SKM-1 treated with dmso at 0.1 percent for 144 hours (cell line): ENCODE measurements at regions not wholly inside any gene's neighbourhood (a gene's known extent, or its start where the extent isn't known, plus 50 kb on each side); places are given as distances from the start of the nearest gene placed in this dataset.
"Not testable (repeated sequence)": the region's sequence is repeated elsewhere in the genome, so short reads cannot be mapped to it uniquely, and the experiment has no call there.

Experiments
- DNase-seq: peaks from one replicate; lab custom pipeline; 2025; ENCODE audit not compliant: unreplicated experiment; lab: John Stamatoyannopoulos, UW

DNA sequence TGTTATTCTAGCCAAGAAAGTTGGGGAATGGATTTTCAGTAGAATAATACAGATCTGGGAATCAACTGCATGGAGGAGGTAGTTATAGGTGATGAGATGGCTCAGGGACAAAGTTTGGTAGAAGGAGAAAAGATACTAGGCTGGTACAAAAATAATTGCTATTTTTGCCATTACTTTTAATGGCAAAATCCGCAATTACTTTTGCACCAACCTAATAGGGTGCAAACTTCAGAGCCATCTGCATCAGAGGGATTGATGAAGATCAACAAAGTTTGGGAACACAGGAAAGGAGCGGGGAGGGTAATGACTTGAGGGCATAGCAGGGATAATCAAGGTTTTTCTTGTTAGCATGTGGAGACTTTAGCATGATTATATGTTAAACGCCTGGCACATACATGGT is 178.7 kb upstream of the ROPN1B start:
- DNase-seq = not testable (repeated sequence)

DNA sequence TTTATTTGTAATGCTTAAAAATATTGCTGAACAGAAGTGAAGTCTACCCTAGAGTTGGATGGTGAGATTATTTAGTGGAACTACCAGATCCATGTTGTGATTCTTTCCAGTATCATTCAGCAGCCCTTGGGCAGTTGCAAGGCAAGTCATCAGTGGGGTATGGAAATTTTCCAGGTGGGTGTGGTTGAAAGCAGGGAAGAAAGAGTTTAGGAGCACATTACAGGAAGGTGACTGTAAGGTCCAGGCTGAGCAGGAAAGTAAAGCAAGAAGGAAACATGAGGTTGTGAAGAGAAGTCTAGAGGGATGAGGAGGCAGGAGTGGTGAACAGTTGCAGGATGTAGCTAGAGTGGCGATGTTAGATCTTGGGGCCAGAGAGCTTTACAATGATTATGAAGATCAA is 178.0 kb upstream of the ROPN1B start:
- not testable (repeated sequence) for DNase-seq

DNA sequence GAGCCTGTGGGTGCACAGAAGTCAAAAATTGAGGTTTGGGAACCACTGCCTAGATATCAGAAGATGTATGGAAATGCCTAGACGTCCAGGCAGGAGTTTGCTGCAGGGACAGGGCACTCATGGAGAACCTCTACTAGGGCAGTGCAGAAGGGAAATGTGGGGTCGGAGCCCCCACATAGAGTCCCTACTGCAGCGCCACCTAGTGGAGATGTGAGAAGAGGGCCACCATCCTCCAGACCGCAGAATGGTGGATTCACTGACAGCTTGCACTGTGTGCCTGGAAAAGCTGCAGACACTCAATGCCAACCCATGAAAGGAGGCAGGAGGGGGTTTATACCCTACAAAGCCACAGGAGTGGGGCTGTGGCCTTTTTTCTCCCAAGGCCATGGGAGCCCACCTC is 159.0 kb upstream of the ROPN1B start:
- DNase-seq = not testable (repeated sequence)

DNA sequence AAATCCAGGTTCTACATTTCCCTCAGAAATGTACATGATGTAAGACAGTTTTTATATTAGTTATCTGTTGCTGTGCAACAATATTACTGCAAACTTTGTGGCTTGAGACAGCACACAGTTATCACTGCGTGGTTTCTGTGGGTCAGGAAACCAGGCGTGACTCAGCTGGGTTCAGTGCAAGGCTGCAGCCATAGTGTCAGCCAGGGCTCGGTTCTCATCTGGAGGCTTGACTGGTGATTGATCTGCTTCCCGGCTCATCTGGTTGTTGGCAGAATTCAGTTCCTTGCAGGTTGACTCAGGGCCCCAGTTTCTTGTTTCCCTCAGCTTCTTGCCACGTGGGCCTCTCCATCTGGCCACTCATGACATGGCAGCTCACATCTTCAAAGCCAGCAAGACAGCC is 146.8 kb upstream of the ROPN1B start:
- not testable (repeated sequence) for DNase-seq

DNA sequence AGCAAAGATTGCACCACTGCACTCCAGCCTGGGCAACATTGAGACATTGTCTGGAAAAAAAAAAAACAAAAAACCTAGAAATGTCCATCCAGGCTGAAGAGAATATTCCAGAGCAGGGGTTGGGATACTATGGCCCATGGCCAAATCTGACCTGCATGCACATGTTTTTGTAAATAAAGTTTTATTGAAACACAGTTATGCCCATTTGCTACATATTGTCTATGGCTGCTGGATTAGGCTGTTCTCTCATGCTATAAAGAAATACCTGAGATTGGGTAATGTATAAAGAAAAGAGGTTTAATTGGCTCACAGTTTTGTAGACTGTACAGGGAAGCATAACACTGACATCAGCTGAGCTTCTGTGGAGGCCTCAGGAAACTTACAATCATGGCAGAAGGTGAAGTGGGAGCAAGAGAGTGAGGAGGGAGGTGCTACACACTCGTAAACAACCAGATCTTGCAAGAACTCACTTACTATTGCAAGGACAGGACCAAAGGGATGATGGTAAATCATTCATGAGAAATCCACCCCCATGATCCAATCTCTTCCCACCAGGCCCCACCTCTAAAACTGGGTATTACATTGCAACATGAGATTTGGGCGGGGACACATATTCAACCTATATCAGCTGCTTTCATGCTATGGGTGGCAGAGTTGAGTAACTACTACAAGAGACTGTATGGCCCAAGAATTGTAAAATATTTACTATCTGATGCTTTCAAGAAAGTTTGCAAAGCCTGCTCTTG is 137.8 kb upstream of the ROPN1B start:
- not testable (repeated sequence) for DNase-seq

DNA sequence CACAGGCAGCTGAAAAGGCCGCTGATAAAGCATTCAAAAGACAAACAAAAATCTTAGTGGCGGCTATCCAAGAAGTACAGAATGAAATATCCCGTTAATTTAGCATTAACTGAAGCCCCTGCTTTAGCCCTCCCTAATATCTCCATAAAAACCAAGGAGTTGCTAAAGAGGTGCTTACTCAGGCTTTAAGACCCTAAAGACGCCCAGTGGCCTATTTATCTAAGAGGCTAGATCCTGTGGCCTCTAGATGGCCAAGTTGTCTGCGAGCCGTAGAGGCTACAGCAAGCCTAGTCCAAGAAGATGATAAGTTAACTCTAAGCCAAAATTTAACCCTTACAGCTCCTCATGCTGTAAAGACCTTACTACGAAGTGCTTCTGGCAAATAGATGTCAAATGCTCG is 133.4 kb upstream of the ROPN1B start:
- not testable (repeated sequence) for DNase-seq

DNA sequence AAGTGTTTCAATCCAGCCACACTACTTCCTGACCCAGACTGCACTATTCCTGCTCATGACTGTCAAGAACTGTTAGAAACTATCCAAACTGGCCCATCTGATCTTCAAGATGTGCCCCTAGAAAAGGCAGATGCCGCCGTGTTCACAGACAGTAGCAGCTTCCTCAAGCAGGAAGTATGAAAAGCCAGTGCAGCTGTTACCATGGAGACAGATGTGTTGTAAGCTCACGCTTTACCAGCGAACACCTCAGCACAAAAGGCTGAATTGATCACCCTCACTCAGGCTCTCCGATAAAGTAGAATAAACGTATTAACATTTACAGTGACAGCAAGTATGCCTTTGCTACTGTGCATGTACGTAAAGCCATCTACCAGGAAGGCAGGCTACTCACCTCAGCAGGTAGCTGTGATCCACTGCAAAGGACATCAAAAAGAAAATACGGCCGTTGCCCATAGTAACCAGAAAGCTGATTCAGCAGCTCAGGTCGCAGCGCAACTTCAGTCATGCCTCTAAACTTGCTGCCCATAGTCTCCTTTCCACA is 132.9 kb upstream of the ROPN1B start:
- not testable (repeated sequence) for DNase-seq

DNA sequence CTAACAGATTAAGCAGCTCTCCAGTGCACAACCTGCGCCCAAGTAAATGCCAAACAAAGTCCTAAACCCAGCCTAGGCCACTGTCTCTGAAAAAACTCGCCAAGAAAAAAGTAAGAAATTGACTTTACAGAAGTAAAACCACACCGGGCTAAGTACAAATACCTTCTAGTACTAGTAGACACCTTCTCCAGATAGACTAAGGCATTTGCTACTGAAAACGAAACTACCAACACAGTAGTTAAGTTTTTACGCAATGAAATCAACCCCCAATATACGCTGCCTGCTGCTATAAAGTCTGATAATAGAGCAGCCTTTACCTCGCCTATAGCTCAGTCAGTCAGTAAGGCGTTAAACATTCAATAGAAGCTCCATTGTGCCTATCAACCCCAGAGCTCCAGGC is 132.2 kb upstream of the ROPN1B start:
- not testable (repeated sequence) for DNase-seq

DNA sequence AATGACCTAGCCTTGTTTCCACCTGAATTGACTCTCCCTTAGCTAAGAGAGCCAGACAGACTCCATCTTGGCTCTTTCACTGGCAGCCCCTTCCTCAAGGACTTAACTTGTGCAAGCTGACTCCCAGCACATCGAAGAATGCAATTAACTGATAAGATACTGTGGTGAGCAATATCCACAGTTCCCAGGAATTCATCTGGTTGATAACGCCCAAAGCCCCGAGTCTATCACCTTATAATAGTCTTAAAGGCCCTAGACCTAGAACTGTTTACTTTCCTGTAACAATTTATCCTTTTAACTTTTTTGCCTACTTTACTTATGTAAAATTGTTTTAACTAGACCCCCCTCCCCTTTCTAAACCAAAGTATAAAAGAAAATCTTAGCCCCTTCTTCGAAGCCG is 130.1 kb upstream of the ROPN1B start:
- DNase-seq = not testable (repeated sequence)

DNA sequence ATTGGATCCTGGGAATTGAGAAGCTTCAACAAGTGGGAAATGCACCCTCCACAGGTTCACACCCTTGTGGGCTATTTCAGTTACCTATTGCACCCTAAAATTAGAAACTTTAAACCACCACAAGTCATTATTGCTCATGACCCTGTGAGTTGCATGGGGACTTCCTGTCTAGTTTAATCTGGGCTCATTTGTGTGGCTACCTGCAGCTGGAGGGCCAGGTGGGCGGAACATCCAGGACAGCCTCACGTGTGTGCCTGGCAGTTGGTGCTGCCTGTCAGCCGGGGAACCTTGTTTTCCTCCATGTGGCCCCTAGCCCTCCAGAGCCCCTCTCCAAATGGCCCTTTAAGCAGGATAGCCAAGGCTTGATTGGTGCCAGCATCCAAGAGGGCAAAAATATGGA is 128.5 kb upstream of the ROPN1B start:
- DNase-seq = not testable (repeated sequence)

DNA sequence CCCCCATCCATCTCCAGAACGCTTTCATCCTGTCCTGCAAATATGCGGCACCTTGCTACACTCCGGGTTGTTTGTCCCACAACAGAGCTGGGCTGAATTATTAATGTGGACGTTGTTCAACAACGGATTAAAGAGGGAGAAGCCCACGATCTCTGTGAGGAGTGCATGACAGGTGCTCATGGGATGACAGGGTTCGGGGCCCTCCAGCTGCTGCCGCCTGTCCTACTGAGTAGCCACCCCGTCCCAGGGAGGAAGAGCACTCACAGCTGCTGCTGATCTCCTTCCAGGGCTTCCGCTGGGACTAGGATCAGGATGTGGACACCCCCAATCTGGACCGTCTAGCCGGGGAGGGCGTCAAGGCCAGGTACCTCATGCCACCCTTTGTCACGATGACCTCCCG is 121.0 kb upstream of the ROPN1B start:
- not testable (repeated sequence) for DNase-seq

DNA sequence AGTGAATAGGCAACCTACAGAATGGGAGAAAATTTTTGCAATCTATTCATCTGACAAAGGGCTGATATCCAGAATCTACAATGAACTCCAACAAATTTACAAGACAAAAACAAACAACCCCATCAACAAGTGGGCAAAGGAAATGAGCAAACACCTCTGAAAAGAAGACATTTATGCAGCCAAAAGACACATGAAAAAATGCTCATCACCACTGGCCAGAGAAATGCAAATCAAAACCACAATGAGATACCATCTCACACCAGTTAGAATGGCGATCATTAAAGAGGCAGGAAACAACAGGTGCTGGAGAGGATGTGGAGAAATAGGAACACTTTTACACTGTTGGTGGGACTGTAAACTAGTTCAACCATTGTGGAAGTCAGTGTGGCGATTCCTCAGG is 114.0 kb upstream of the ROPN1B start:
- not testable (repeated sequence) for DNase-seq

DNA sequence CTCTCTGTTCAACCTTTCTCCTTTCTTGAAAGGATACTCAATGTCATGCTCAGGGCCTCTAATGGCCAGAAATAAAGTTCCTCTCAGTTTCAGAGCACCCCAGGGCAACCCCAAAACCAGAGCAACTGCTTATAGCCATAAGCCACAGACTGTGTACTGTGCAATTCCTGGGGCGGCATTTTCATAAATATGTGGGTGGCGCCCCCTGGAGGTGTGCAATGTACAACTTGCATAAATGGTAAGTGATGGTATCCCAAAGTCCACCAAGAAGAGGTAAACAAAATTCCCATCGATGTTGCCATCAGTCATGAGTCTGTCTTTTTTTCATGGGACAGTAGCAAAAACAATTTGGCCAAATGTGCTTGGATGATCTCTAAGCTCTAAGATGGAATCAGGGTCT is 108.4 kb upstream of the ROPN1B start:
- not testable (repeated sequence) for DNase-seq

DNA sequence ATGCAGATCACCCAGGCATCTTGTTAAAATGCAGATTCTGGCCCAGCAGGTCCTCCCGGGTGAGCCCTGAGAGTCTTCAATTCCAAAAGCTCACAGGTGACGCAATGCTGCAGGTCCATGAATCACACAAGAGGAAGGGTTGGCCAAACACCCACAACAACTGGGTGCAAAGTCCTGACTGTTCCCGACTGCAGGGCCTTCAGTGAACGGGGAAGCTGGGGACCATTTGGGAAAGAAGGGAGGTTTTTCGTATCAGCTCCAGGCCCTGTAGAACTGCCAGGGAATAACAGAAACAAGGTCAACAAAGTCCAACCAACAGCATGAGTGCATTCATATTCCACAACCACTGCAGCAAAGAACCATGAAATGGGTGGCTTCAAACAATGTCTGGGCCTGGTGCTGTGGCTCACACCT is 106.1 kb upstream of the ROPN1B start:
- not testable (repeated sequence) for DNase-seq

DNA sequence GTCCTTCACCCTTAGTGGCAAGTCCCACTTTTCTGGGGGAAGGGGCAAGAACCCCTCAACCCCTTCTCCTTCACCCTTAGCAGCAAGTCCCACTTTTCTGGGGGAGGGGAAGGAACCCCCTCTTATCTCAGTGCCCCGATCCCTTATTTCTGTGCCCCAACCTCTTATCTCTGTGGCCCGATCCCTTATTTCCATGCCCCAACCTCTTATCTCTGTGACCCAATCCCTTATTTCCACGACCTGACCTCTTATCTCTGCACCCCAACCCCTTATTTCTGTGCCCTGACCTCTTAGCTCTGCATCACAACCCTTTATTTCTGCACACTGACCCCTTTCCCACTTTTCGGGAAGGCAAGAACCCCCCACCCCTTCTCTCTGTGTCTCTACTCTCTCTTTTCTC is 104.4 kb upstream of the ROPN1B start:
- DNase-seq = not testable (repeated sequence)

DNA sequence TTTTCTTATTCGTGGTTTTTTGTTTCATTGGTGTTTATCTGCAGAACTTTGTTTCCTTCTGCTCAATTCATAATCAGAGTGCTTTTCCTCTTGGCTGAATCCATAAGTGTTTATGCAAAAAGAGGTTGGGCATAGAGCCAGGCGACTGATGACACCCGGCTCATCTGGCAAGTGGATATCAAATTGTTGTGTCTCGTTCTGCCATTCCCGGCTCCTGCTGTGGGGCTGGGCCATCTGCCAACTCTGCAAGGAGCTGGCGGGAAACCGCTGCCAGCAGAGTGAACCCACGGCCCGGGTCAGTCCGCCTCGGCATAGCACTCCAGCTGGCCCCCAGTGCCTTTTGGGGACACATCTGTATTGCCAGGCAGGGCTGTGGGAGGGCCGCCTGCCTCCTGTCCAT is 83.0 kb upstream of the ROPN1B start:
- DNase-seq = not testable (repeated sequence)

DNA sequence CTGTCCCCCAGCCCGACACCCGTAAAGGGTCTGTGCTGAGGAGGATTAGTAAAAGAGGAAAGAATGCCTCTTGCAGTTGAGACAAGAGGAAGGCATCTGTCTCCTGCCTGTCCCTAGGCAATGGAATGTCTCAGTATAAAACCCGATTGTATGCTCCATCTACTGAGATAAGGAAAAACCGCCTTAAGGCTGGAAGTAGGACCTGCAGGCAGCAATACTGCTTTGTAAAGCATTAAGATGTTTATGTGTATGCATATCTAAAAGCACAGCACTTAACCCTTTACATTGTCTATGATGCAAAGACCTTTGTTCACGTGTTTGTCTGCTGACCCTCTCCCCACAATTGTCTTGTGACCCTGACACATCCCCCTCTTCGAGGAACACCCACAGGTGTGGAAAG is 69.8 kb upstream of the ROPN1B start:
- DNase-seq = not testable (repeated sequence)

DNA sequence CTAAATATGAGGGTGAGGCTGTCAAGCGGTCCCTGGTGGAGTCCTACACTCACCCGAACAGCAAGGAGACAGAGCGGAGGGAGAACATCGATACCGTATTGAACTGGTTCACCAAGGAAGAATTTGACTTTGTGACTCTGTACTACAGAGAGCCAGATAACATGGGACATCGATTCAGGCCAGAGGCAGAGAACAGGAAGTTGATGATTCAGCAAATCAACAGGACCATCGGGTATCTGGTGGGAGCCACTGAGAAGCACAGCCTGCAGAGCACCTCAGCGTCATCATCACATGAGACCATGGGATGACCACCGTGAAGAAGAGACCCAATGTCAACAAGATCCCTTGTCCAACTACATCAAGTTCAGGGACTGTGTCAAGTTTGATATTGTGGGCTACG is 67.5 kb upstream of the ROPN1B start:
- DNase-seq = not testable (repeated sequence)

DNA sequence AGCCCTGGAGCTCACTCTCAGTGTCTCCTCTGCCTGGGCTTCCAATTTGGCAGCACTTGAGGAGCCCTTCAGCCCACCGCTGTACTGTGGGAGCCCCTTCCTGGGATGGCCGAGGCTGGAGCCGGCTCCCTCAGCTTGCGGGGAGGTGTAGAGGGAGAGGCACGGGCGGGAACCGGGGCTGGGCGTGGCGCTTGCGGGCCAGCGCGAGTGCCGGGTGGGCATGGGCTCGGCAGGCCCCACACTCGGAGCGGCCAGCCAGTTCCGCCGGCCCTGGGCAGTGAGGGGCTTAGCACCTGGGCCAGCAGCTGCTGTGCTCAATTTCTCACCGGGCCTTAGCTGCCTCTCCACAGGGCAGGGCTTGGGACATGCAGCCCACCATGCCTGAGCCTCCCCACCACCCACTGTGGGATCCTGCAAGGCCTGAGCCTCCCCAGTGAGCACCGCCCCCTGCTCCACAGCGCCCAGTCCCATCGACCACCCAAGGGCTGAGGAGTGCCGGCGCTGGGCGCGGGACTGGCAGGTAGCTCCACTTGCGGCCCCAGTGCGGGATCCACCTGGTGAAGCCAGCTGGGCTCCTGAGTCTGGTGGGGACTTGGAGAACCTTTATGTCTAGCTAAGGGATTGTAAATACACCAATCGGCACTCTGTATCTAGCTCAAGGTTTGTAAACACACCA is 65.1 kb upstream of the ROPN1B start:
- DNase-seq = not testable (repeated sequence)

DNA sequence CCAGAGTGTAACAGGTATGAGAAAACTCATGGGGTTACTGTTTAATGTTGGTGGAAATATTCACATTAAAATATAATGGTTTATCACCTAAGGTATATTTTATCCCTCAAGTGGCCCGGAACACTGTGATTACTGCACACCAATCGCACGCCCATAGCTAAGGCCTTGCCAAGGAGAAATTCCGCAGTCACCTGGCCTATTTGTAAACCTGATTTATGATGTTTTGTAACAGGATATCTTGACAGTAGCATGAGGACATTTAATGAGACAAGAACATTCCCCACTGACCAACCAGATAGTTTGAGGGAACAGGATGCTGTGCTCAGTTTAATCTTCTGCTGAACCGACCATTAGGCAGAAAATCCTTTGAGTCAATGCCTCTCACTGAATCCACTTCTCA is 61.7 kb upstream of the ROPN1B start:
- DNase-seq = not testable (repeated sequence)

DNA sequence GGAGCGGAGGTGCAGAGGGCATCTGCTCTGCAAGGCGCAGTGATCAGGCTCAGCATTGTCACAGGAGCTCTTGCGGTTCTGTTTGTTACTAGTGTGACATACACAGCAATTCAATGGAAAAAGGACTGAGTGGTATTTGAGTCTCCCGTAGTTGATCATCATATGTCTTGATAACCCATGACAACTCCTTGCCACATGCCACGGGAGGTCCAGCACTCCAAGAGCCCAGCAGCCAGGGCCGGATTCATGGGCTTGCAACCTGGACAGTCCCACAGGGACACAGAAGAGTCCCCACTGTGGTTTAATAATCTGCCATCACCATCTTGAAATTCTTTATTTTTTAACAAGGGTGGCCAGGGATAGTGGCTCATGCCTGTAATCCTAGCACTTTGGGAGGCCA is 58.1 kb upstream of the ROPN1B start:
- not testable (repeated sequence) for DNase-seq
